ENCODE measurements at regions not wholly inside any gene's neighbourhood (a gene's known extent, or its start where the extent isn't known, plus 50 kb on each side); places are given as distances from the start of the nearest gene placed in this dataset.
A peak's percentile ranks its signal among the peaks of the same experiment; 100 is the strongest.

DNA sequence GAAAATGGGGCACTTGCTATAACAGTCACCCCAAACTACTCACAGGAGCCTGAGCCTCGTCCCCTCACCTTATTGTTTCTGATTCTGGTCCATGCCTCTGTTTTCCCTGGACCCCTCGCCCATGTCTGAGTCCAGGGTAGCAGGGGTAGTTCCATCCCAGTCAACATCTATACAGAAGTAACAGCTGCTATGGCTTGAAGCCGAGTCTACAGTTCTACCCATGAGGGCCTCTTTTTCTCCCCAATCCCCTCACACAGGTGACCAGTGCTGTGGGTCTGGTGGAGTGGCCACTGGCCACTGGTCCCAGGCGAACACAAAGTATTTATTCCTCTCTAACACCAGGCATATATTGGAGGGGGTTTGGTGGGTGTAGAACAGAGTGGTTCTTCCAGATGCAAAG is 116.4 kb downstream of the ZNF280B start:
- Mint-ChIP-seq H3K4me1 (no peaks in the 10 kb centered on the region), H3K36me3 (no peaks in the 10 kb centered on the region), H3K9me3 (no peaks in the 10 kb centered on the region), H3K4me3 (no peak overlapping the region), H3K27ac (no peak overlapping the region)
- ATAC-seq, result no peak
- DNase-seq (ENCODE audit: low spot score in 2 of 2), result no peak

DNA sequence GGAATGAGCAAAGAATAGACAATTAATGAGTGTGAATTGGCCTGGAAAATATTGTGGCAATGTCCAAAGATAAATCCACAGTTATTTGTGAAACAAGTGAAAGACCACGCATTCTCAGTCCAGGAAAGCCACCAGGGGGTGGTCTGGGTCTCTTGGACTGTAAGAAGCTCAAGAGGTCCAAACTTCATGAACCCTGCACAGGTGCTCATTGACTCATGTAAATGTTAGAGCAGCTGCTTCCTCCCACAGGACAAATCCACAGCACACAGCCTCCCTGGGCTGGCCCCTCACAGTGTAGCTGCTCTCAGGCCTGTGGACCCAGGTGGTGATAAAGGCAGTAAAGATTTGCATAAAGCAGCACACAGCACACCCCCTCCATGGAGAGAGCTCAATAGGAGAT is 114.0 kb downstream of the ZNF280B start:
- H3K9me3 Mint-ChIP-seq, result no peaks in the 10 kb centered on the region
- peak in 1 of 2 donors; percentile 32 for DNase-seq (ENCODE audit: low spot score in 2 of 2)
- ATAC-seq, result no peak
- no peak overlapping the region for H3K4me3 Mint-ChIP-seq
- no peaks in the 10 kb centered on the region for H3K4me1 Mint-ChIP-seq
- no peak overlapping the region for H3K27ac Mint-ChIP-seq
- H3K36me3 Mint-ChIP-seq, result no peaks in the 10 kb centered on the region

DNA sequence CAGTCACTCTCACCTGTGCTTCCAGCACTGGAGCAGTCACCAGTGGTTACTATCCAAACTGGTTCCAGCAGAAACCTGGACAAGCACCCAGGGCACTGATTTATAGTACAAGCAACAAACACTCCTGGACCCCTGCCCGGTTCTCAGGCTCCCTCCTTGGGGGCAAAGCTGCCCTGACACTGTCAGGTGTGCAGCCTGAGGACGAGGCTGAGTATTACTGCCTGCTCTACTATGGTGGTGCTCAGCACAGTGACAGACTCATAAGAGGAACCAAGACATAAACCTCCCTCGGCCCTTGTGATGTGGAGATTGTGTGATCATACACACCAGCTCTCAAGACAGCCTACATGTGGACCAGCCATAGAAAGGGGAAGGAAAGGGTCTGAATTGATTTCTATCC is 113.3 kb downstream of the ZNF280B start:
- Mint-ChIP-seq H3K4me3 (no peak overlapping the region), H3K36me3 (no peaks in the 10 kb centered on the region), H3K27ac (no peak overlapping the region), H3K9me3 (no peaks in the 10 kb centered on the region), H3K4me1 (no peaks in the 10 kb centered on the region)
- peak; percentile 45 for ATAC-seq
- DNase-seq (ENCODE audit: low spot score in 2 of 2), result no peak

DNA sequence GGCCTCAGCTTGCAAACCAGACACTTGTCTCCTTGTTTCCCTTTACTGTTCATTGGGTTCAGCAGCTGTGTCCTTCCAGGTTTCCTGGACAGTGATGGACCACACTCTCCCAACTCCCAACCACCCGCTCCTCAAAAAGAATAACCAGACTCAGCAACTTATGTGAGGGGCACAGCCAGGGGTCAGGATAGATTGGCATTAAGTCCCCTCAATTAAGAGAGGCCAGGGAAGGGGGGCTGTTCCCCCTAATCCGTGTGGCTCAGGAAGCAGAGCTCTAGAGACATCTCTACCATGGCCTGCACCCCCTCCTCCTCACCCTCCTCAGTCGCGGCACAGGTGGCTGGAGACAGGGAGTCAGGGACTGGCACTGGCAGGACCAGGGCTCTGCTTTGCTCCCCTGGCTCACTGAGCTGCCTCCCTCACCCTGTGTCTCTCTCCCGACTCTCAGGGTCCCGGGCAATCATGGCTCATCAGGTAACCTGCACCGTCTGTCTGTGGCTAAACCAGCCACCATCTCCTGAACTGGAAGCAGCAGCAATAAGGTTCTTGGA is 111.7 kb downstream of the ZNF280B start:
- no peaks in the 10 kb centered on the region for H3K4me1 Mint-ChIP-seq
- no peaks in the 10 kb centered on the region for H3K9me3 Mint-ChIP-seq
- no peak for DNase-seq (ENCODE audit: low spot score in 2 of 2)
- no peaks in the 10 kb centered on the region for H3K36me3 Mint-ChIP-seq
- ATAC-seq, result no peak
- no peak overlapping the region for H3K27ac Mint-ChIP-seq
- no peak overlapping the region for H3K4me3 Mint-ChIP-seq

DNA sequence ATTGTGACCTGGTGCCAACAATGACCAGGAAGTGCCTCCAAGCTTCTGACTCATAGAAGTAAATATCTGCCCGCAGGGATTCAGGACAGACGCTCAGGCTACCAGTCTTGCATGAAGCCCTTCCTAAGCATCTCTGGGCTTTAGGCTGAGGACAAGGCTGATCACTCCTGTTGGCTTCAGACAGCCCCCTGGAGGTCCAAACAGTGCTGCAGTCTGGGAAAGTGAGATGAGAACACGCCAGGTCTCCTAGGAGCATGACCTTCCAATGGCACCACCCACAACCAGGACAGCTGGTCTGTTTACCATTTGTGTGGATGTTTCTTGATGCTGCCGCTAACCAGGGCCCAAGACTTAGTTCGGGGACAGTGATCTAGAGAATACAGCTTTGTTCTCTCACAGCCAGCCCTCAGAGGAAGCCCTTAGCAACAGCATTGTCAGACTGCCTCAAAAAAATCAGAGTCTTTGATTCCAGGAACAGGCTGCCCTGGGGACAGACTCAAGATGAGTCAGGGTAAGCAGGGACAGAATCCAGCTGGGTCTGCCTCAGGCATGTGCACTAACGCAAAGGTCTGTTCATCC is 111.2 kb downstream of the ZNF280B start:
- DNase-seq (ENCODE audit: low spot score in 2 of 2) (no peak), ATAC-seq (no peak)
- H3K4me1 Mint-ChIP-seq, result no peaks in the 10 kb centered on the region
- no peaks in the 10 kb centered on the region for H3K36me3 Mint-ChIP-seq
- H3K9me3 Mint-ChIP-seq, result no peaks in the 10 kb centered on the region
- H3K27ac Mint-ChIP-seq, result no peak overlapping the region
- H3K4me3 Mint-ChIP-seq, result no peak overlapping the region

DNA sequence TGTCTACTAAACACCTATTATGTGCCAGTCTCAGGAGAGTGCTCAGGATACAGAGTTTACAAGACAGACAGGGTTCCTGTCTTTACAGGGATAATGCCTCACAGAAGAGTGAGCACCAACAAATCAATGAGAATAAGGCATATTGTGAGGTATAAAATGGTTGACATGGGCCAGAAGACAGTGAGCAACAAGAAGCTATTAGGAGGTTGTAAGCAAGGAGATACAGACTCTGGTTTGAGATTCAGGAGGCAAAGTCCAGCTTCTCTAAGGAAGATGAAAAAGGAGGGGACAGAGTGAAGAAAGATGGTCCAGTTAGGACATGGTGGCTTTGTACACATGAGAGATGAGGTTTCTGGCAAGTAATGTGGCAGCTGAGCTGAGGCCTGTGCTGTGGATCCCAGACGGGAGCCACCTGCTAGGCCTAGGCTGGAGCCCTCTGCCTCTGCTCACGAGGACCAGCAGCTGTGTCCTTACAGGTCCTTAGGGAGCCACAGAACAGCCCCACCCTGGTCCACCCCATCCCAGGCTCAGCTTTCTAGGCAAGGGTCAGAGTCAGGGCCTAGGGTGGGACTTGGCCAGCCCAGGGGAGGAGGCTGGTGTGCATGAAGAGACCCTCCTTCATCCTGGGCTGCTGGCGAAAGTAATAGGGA is 110.5 kb downstream of the ZNF280B start:
- ATAC-seq (peak; percentile 20), DNase-seq (ENCODE audit: low spot score in 2 of 2) (no peak)
- Mint-ChIP-seq H3K4me1 (no peaks in the 10 kb centered on the region), H3K4me3 (no peak overlapping the region), H3K36me3 (no peaks in the 10 kb centered on the region), H3K27ac (no peak overlapping the region), H3K9me3 (no peaks in the 10 kb centered on the region)

DNA sequence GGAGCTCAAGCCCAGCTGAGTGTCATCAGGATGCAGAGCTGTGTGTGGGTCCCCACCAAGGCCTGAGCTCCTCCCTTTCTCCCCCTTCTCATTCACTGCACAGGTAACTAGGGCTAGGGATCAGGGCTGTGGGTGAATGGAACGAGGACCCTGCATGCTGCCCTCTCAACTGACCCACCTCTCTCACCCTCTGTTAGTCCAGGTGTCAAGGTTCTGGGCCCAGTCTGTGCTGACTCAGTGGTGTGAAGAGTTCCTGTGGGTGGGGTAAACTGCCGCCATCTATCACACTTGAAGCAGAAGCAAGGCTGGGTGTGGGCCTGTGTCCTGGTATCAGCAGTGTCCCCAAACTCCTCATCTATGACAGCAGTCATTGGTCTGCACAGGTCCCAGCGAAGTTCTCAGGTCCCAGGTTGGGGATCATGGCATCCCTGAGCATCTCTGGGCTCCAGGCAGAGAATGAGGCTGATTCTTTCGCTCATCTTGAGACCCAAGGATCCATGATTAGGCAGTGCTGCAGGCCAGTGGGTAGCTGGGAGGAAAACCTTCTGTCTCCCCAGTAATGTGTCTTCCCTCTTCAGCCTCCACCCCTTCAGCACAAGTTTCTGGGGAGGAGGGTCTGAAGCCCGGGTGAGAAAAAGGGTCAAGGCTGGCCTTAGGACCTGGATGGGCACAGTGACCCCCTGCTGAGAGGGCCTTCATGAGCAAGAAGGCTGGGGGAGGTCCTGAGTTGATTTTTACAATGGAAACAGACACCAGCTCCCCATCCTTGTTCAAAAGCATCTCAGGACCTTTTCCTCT is 109.8 kb downstream of the ZNF280B start:
- no peaks in the 10 kb centered on the region for H3K4me1 Mint-ChIP-seq

DNA sequence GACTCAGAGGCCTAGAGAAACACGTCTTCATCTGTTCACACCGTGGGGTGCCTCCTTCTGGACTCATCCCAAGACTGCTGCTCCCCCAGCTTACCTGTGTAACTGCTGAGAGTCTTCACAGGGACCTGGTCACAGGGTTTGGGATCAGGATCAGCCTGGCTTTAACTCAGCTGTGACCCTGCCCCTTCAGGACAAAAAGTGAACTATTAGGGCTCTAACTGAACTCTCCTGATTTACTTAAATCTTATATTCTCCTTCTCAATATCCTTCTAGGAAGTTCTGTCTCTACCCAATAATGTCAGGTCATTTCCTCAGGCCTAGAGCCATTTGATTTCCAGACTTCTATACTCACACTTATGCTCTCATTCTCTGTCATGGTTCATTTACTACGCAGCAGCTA is 108.4 kb downstream of the ZNF280B start:
- no peaks in the 10 kb centered on the region for H3K4me1 Mint-ChIP-seq
- no peak for ATAC-seq
- DNase-seq (ENCODE audit: low spot score in 2 of 2), result no peak
- no peak overlapping the region for H3K4me3 Mint-ChIP-seq
- H3K36me3 Mint-ChIP-seq, result no peaks in the 10 kb centered on the region
- H3K27ac Mint-ChIP-seq, result no peak overlapping the region
- no peaks in the 10 kb centered on the region for H3K9me3 Mint-ChIP-seq

More for the DNA sequence above, 109.8 kb downstream of the ZNF280B start:
- H3K36me3 Mint-ChIP-seq, result no peaks in the 10 kb centered on the region
- peak; percentile 6 for ATAC-seq
- no peaks in the 10 kb centered on the region for H3K9me3 Mint-ChIP-seq
- H3K4me3 Mint-ChIP-seq, result no peak overlapping the region
- H3K27ac Mint-ChIP-seq, result no peak overlapping the region
- DNase-seq (ENCODE audit: low spot score in 2 of 2), result no peak

DNA sequence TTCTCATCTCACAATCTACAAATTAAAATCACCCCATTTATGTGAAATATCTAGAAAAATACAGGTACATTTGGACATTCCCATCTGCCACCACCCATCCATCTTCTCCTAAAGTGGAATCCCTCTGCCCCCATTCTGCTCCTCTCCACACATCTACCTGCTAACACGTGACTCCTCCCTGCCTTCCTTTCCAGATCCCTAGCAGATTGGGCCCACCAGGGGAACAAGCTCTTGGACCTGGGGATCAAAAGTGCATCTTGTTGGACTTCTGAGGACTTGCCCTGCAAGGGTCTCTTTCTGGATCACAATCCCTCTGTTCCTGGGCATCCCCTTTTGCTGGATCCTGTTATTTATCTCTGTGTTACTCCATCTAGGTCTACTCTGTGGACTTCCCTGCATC is 107.6 kb downstream of the ZNF280B start:
- Mint-ChIP-seq H3K4me1 (no peaks in the 10 kb centered on the region), H3K9me3 (no peaks in the 10 kb centered on the region), H3K27ac (no peak overlapping the region), H3K36me3 (no peaks in the 10 kb centered on the region), H3K4me3 (no peak overlapping the region)
- no peak for DNase-seq (ENCODE audit: low spot score in 2 of 2)
- ATAC-seq, result no peak

DNA sequence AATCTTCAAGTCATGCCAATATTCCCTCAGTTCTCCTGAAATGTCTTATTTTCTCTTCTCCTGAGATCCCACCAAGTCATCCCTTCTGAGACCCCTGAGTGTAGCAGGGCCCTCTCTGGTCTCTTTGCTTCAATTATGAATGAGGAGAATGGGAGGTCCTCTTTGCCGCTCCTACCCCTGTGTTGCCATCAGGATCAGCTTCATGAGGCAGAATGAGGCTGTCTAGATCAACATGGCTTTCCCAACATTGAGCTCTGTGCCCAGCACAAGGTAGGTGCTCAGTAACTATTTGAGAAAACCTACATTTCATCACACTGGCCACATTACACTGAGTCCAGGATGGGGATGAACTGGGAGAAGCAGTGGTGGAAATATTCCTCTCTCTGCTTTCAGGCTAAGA is 107.2 kb downstream of the ZNF280B start:
- no peak overlapping the region for H3K4me3 Mint-ChIP-seq
- H3K36me3 Mint-ChIP-seq, result no peaks in the 10 kb centered on the region
- no peak overlapping the region for H3K27ac Mint-ChIP-seq
- DNase-seq (ENCODE audit: low spot score in 2 of 2) (no peak), ATAC-seq (no peak)
- H3K9me3 Mint-ChIP-seq, result no peaks in the 10 kb centered on the region
- H3K4me1 Mint-ChIP-seq, result no peaks in the 10 kb centered on the region

DNA sequence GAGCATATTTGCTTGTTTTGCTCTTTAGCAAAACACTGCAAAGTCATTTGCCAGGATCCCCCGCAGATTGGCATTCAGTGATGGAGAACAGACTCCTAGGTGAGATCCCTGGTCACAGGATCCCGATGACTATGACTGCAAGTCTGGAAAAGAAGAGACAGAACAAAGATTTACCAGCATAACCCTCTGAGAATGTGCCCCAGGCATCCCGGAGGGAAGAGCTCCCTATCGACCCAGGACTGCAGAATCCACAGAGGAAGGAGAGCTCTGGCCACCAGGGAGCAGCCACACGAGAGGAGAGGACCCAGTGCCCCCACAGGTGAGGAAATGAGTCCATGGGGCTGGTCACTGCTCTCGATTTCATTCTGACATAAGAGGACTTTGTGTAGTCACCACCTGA is 105.2 kb downstream of the ZNF280B start:
- DNase-seq (ENCODE audit: low spot score in 2 of 2) (no peak), ATAC-seq (no peak)
- H3K27ac Mint-ChIP-seq, result no peak overlapping the region
- H3K9me3 Mint-ChIP-seq, result no peaks in the 10 kb centered on the region
- no peak overlapping the region for H3K4me3 Mint-ChIP-seq
- no peaks in the 10 kb centered on the region for H3K36me3 Mint-ChIP-seq
- H3K4me1 Mint-ChIP-seq, result no peaks in the 10 kb centered on the region

DNA sequence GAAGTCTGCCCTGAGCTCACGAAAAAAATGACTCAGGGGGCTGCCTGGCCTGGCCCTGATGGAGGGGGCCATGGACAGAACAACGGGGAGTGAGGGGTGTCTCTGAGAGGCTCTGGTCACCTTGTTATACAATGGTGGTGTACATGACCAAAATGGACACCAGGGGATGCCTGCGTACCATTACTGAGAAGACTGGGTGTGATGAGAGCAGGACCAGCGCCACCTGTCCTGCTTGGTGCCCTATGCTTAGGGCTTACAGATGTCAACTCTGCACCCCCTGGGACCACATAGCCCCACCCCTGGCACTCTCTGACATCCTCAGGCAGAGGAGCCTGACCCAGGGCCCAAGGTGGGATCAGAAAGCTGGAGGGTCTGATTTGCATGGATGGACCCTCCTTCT is 104.8 kb downstream of the ZNF280B start:
- Mint-ChIP-seq H3K36me3 (no peaks in the 10 kb centered on the region), H3K4me1 (no peaks in the 10 kb centered on the region), H3K4me3 (no peak overlapping the region), H3K27ac (no peak overlapping the region), H3K9me3 (no peaks in the 10 kb centered on the region)
- ATAC-seq (peak; percentile 19), DNase-seq (ENCODE audit: low spot score in 2 of 2) (no peak)

DNA sequence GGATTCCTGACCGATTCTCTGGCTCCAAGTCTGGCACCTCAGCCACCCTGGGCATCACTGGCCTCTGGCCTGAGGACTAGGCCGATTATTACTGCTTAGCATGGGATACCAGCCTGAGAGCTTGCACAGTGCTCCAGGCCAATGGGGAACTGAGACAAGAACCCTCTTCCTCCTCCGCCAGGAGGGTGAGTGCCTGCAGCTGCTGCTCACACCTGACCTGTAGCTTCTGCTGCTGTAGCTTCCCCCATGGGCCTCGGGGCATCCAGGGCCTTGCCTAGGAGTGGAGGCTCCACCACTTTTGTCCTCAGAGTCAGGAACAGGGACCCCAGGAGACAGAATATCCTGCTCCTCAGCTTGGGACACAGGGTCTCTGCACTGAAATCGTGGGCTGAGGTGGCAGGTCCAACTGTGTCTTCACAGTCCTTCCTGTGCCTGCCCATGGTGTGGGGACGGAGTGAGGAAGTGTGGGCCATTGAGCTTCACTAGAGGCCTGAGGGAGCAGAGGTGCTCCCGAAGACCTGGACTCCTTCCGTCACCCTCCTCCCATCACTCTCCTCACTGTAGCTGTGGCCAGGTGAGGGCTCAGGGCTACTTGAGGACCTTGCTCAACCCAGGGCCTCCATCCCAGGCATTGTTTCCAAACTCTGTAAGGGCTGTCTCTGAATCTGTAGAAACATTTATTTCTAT is 103.8 kb downstream of the ZNF280B start:
- ATAC-seq, result no peak

DNA sequence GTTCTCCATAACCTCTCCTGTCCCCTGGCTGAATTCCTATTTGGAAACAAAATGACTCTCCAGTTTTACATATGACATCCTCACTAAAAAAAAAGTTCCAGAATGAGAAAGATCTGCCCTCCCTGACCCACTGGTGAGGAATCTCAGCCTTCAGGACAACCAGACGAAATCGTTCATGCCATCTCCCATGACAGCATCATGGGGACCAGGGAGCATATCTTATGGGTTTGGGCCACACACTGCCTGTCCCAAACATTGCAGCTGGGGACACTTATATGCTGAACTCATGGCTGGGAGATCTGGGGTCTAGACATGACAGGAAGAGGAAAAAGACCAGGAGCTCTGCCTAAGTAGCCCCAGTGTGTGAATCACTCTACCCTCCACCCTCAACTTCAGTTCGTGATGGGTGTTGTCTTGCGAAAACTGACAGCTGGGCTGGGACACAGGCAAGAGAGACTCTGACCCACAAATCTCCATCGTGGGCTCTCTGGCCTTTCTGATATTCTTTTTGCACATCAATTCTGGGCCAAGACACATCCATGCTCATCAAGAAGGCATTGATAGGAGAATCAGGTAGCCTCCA is 102.0 kb downstream of the ZNF280B start:
- Mint-ChIP-seq H3K4me3 (no peak overlapping the region), H3K9me3 (no peaks in the 10 kb centered on the region), H3K27ac (no peak overlapping the region), H3K36me3 (no peaks in the 10 kb centered on the region), H3K4me1 (no peaks in the 10 kb centered on the region)
- DNase-seq (ENCODE audit: low spot score in 2 of 2) (no peak), ATAC-seq (no peak)

More for the DNA sequence above, 103.8 kb downstream of the ZNF280B start:
- Mint-ChIP-seq H3K9me3 (no peaks in the 10 kb centered on the region), H3K4me3 (no peak overlapping the region), H3K36me3 (no peaks in the 10 kb centered on the region), H3K4me1 (no peaks in the 10 kb centered on the region), H3K27ac (no peak overlapping the region)
- DNase-seq (ENCODE audit: low spot score in 2 of 2), result no peak

DNA sequence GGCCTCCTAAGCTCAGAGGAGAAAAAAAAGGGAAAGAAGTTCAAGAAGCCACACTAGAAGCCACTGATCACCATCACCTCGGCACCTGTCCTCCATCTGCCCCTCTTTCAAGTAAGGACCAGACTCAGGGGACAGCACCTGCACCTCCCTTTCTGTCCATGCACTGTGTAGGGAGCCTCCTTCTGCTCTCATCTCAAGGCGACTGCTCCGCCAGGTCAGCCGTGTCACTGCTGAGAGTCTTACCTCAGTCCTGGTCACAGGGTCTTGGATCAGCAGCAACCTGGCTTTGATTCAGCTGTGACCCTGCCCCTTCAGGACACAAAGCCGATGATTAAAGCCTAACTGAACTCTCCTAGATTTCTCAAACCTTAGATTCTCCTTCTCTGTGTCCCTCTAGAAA is 101.5 kb downstream of the ZNF280B start:
- DNase-seq (ENCODE audit: low spot score in 2 of 2) (no peak), ATAC-seq (no peak)
- H3K36me3 Mint-ChIP-seq, result no peaks in the 10 kb centered on the region
- no peak overlapping the region for H3K27ac Mint-ChIP-seq
- no peaks in the 10 kb centered on the region for H3K4me1 Mint-ChIP-seq
- H3K4me3 Mint-ChIP-seq, result no peak overlapping the region
- H3K9me3 Mint-ChIP-seq, result no peaks in the 10 kb centered on the region

Measured in stimulated activated effector memory CD8-positive, alpha-beta T cell treated with anti-CD3 and anti-CD28 coated beads, Interleukin-12 subunit alpha, Interleukin-12 subunit beta, amount 100 ng/mL, for 72 hours (primary cell).